GM18909 (cell line): ENCODE measurements at regions not wholly inside any gene's neighbourhood (a gene's known extent, or its start where the extent isn't known, plus 50 kb on each side); places are given as distances from the start of the nearest gene placed in this dataset.
"Not testable (repeated sequence)": the region's sequence is repeated elsewhere in the genome, so short reads cannot be mapped to it uniquely, and the experiment has no call there.

Experiments
- ATAC-seq: cut with Tn5 transposase; IDR thresholded peaks from one replicate; pipeline ENCODE4 v1.9.1; 2021; ENCODE audit warnings: mild to moderate bottlenecking; ENCODE audit not compliant: unreplicated experiment, poor library complexity

GRCh38 chr1:219733511-219734174 lies 120.7 kb upstream of the ZC3H11B start:
- no peak for ATAC-seq

- ATAC-seq = no peak
Measured at GRCh38 chr1:219732814-219733491, 120.0 kb upstream of the ZC3H11B start.

GRCh38 chr1:219731771-219732170 lies 118.9 kb upstream of the ZC3H11B start:
- ATAC-seq = no peak

GRCh38 chr1:219726480-219727272 lies 113.8 kb upstream of the ZC3H11B start:
- no peak for ATAC-seq

GRCh38 chr1:219724440-219724839 lies 111.5 kb upstream of the ZC3H11B start:
- ATAC-seq = no peak

- ATAC-seq = no peak
Measured at GRCh38 chr1:219717536-219717935, 104.6 kb upstream of the ZC3H11B start.

- ATAC-seq = no peak
Measured at GRCh38 chr1:219716611-219717114, 103.8 kb upstream of the ZC3H11B start.

- no peak for ATAC-seq
Measured at GRCh38 chr1:219713981-219714381, 101.1 kb upstream of the ZC3H11B start.

GRCh38 chr1:219712506-219712905 lies 99.6 kb upstream of the ZC3H11B start:
- ATAC-seq = no peak

GRCh38 chr1:219710529-219711194 lies 97.8 kb upstream of the ZC3H11B start:
- no peak for ATAC-seq

GRCh38 chr1:219708919-219709543 lies 96.1 kb upstream of the ZC3H11B start:
- ATAC-seq = no peak

- ATAC-seq = not testable (repeated sequence)
Measured at GRCh38 chr1:219707885-219708284, 95.0 kb upstream of the ZC3H11B start.

- not testable (repeated sequence) for ATAC-seq
Measured at GRCh38 chr1:219704331-219704730, 91.4 kb upstream of the ZC3H11B start.

GRCh38 chr1:219703368-219703639 lies 90.4 kb upstream of the ZC3H11B start:
- no peak for ATAC-seq

- no peak for ATAC-seq
Measured at GRCh38 chr1:219701476-219701875, 88.6 kb upstream of the ZC3H11B start.

GRCh38 chr1:219699870-219700269 lies 87.0 kb upstream of the ZC3H11B start:
- ATAC-seq = no peak

GRCh38 chr1:219697682-219698081 lies 84.8 kb upstream of the ZC3H11B start:
- no peak for ATAC-seq

- ATAC-seq = no peak
Measured at GRCh38 chr1:219692981-219693380, 80.1 kb upstream of the ZC3H11B start.

- no peak for ATAC-seq
Measured at GRCh38 chr1:219689774-219690173, 76.9 kb upstream of the ZC3H11B start.

GRCh38 chr1:219687779-219688178 lies 74.9 kb upstream of the ZC3H11B start:
- no peak for ATAC-seq
